Fibroblast of peridontal ligament (primary cell): ENCODE measurements at regions not wholly inside any gene's neighbourhood (a gene's known extent, or its start where the extent isn't known, plus 50 kb on each side); places are given as distances from the start of the nearest gene placed in this dataset.
"Not testable (repeated sequence)": the region's sequence is repeated elsewhere in the genome, so short reads cannot be mapped to it uniquely, and the experiment has no call there.

Source experiments
- DNase-seq: peaks from one replicate; pipeline ENCODE4 v3.0.0-alpha.2; 2010; ENCODE audit errors: extremely low read depth

- peak; percentile 25 for DNase-seq
These were observed 425.9 kb downstream of the TMEM135 start for GRCh38 chr11:87463486-87464102.

- DNase-seq: no peak
These were observed 424.4 kb downstream of the TMEM135 start for GRCh38 chr11:87462171-87462570.

GRCh38 chr11:87460842-87461637, 423.3 kb downstream of the TMEM135 start:
- DNase-seq: no peak

GRCh38 chr11:87460279-87460678, 422.5 kb downstream of the TMEM135 start:
- DNase-seq: no peak

GRCh38 chr11:87459351-87459750, 421.6 kb downstream of the TMEM135 start:
- DNase-seq: no peak

GRCh38 chr11:87456499-87456898, 418.8 kb downstream of the TMEM135 start:
- DNase-seq: no peak

GRCh38 chr11:87455180-87455579, 417.4 kb downstream of the TMEM135 start:
- DNase-seq: no peak

- DNase-seq: no peak
These were observed 416.5 kb downstream of the TMEM135 start for GRCh38 chr11:87454241-87454640.

- DNase-seq: no peak
These were observed 415.9 kb downstream of the TMEM135 start for GRCh38 chr11:87453531-87454089.

GRCh38 chr11:87452025-87452424, 414.3 kb downstream of the TMEM135 start:
- DNase-seq: not testable (repeated sequence)

GRCh38 chr11:87451395-87451794, 413.7 kb downstream of the TMEM135 start:
- no peak for DNase-seq

- no peak for DNase-seq
These were observed 409.9 kb downstream of the TMEM135 start for GRCh38 chr11:87447606-87448005.

- peak; percentile 76 for DNase-seq
These were observed 407.3 kb downstream of the TMEM135 start for GRCh38 chr11:87444993-87445392.

- DNase-seq: no peak
These were observed 406.0 kb downstream of the TMEM135 start for GRCh38 chr11:87443707-87444106.

GRCh38 chr11:87440076-87440770, 402.5 kb downstream of the TMEM135 start:
- peak; percentile 45 for DNase-seq

- no peak for DNase-seq
These were observed 400.7 kb downstream of the TMEM135 start for GRCh38 chr11:87438416-87438815.

GRCh38 chr11:87437844-87438223, 400.1 kb downstream of the TMEM135 start:
- DNase-seq: peak; percentile 51

GRCh38 chr11:87437133-87437843, 399.6 kb downstream of the TMEM135 start:
- no peak for DNase-seq

GRCh38 chr11:87432022-87432421, 394.3 kb downstream of the TMEM135 start:
- peak; percentile 85 for DNase-seq

GRCh38 chr11:87431392-87431791, 393.7 kb downstream of the TMEM135 start:
- no peak for DNase-seq

- DNase-seq: no peak
These were observed 393.1 kb downstream of the TMEM135 start for GRCh38 chr11:87430821-87431220.

GRCh38 chr11:87429996-87430395, 392.3 kb downstream of the TMEM135 start:
- DNase-seq: no peak
